HG02852 (cell line): ENCODE measurements at regions not wholly inside any gene's neighbourhood (a gene's known extent, or its start where the extent isn't known, plus 50 kb on each side); places are given as distances from the start of the nearest gene placed in this dataset.

Experiments used
- ATAC-seq: cut with Tn5 transposase; IDR thresholded peaks from one replicate; pipeline ENCODE4 v1.9.1; 2021; ENCODE audit warnings: mild to moderate bottlenecking, moderate library complexity; ENCODE audit not compliant: unreplicated experiment

- ATAC-seq = no peak
These were observed 55.8 kb upstream of the TNP1 start for GRCh38 chr2:216915557-216916150.

GRCh38 chr2:216914491-216914890 lies 54.6 kb upstream of the TNP1 start:
- ATAC-seq = no peak

GRCh38 chr2:216911886-216912285 lies 52.0 kb upstream of the TNP1 start:
- no peak for ATAC-seq

DNA sequence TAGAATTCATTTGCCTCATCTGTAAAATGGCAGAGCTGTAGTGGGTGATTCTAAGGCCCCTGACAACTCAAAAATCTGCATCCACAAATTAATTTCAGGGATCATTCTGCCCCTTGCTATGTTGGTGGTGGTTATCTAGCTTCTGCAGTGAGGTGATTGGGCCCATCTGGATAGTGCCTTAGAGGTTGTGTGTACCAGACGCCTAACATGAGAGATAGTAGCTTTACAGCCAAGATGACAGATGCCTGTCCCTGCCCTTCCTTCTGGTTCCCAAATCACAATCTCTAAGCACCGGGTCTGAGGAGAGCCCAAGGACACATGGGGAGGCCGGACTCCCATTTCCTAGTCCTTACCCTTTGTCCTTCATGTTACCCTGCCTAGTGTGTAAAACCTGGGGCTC lies 51.1 kb upstream of the TNP1 start:
- no peak for ATAC-seq

GRCh38 chr2:216909541-216910210 lies 49.8 kb upstream of the TNP1 start:
- no peak for ATAC-seq
